GM18499 (cell line): ENCODE measurements at regions not wholly inside any gene's neighbourhood (a gene's known extent, or its start where the extent isn't known, plus 50 kb on each side); places are given as distances from the start of the nearest gene placed in this dataset.

Experiments used
- ATAC-seq: cut with Tn5 transposase; IDR thresholded peaks from one replicate; pipeline ENCODE4 v1.9.1; 2021; ENCODE audit warnings: moderate number of reproducible peaks; ENCODE audit not compliant: insufficient read depth, unreplicated experiment

- ATAC-seq, result no peak
These were observed 241.0 kb downstream of the WDR11 start for GRCh38 chr10:121091961-121092719.

DNA sequence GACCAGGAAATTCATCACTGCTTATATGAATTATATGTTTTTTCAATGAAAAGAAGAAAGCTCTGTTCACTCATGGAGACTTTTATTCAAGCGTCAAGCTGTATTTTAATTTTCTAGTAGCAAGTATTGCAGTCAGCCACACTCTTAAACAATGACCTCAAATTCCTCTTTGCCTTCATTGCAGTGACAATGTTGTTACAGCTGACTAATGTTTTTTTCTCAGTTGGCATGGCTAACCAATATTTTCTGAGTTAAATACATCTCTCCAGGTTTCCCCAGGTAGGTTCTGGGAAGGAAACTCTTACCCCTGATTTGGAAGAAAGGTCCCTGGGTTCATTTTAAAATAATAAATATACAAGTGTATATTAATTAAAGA, 241.5 kb downstream of the WDR11 start:
- ATAC-seq, result no peak

DNA sequence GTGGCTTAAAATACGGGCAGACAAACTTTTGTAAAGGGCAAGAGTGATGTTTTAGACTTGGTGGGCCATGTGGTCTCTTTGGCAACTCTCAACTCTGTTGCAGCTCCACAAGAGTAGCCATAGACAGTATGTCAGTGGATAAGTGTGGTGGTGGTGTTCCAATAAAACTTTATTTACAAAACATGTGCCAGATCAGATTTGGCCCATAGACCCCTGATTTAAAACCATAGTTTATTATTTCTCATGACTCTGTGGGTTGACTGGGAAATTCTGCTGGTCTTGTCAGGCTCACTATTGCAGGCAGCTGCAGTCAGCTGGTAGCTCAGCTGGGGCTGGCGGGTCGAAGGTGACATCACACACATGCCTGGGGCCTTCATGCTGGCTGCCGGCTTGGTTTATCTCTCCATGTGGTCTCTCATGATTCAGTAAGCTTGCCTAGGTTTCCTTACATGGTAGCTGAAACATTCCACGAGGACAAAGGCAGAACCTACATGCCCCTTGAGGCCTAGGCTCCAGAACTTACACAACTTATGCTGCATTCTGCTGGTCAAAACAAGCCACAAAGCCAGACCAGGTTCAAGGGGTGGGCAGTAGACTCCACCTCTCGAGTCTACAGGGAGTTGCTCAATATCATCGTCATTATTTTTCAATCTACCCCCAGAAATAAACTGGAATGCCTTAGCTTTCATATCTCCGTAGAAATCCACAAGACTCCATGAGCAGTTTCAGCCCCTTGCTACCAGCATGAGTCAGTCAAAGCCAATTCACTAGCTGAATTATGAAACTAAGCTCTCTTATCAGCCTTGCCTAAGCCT, 245.7 kb downstream of the WDR11 start:
- ATAC-seq, result no peak

GRCh38 chr10:121098211-121098610, 247.0 kb downstream of the WDR11 start:
- no peak for ATAC-seq

DNA sequence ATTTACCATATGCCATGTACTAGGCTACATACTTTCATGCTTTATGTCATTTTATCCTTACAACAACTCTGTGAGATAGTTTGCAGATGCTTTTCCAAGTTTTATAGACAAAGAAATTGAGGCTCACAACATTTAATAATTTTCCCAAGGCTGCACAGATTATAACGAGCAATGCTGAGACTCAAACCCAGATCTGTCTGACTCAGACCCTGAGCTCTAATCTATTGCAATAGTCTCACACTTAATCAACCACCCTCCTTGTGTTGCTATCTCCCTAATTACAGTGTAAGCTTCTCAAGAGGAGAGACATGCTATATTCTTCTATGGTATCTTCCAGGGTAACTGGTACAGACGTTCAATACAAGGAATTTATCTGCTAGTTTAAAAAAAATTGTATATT, 247.6 kb downstream of the WDR11 start:
- no peak for ATAC-seq

DNA sequence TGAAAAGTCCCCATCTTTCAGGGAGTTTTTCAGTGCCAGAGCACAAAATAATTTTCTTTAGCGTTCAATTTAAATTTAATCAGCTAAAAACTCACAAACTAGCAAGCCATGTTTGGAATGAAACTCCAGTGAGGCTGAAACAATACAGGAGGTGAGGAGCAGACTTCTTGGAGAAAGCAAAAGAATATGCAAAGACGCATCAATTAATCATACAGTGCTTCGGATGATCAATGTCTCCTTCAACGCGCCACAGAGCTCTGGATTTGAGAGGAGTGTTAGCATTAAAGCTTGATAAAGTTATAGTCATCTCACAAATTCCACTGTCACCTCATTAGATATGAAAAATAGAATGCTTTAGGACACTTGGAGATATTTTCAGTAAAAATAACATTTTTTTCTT, 248.0 kb downstream of the WDR11 start:
- ATAC-seq, result no peak

GRCh38 chr10:121099592-121099991, 248.4 kb downstream of the WDR11 start:
- ATAC-seq, result no peak

DNA sequence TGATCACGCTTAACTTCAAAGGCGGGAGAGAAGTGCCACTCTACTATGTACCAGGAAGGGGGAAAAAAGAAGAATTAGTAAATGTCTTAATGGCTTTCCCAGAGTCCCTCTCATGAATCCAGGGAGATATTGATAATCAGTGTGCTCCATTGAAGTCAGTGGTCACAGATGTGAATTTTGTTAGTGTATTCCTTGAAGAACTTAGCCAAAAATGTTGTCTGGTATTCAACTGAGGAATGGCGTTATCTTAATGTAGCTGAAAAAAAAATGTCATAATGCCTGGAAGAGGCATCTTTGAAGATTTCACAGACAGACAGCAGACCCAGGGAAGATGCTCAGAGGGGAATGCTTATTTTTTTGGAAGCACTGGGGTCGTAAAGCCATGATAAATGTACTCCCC, 250.4 kb downstream of the WDR11 start:
- no peak for ATAC-seq

DNA sequence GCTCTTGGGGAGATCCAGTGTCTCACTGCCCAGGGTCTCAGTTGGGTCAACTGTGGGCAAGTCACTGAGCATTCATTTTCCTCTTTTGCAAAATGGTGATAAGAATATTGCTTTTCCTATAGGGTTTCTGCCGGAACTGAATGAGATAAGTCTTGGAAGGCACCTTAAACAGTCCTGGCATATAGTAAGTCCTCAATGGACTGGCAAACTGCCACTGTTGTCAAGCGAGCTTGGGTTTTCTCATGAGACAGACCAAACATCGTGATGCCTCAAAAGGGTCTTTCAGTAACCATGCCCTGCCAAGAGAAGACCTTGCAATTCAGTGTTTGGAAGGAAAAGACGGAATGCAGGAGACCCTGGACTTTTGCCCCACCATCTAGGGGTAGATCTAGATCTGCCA, 251.5 kb downstream of the WDR11 start:
- no peak for ATAC-seq

DNA sequence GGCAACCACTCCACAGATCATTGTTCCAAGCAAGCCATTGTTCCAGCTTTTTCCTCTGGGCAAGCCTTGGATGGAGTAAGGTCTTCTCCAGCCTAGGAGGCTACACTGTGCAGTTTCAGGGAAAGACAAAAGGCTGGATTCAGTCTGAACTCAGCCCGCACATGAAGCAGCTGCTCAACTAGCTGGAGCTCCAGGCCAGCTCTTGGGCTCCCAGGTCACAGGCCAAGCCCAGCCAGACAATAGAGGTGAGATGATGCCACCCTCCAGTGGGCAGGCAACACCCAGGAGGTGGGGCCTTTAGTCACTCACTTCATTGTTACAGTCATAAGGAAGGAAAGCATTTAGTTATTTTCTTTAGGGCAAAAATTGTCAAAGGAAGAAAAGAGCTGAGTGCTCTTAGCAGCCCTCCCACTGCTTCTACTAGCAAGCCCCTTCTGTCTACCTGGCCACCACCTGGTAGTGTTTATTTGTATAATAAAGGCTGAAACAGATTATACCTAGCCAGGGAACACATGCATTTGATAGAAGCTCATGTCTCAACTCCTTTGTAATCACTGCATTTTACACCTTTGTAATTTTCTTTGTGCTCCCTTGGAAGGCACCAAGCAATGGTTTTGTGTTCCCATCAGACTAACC, 253.4 kb downstream of the WDR11 start:
- ATAC-seq, result no peak

DNA sequence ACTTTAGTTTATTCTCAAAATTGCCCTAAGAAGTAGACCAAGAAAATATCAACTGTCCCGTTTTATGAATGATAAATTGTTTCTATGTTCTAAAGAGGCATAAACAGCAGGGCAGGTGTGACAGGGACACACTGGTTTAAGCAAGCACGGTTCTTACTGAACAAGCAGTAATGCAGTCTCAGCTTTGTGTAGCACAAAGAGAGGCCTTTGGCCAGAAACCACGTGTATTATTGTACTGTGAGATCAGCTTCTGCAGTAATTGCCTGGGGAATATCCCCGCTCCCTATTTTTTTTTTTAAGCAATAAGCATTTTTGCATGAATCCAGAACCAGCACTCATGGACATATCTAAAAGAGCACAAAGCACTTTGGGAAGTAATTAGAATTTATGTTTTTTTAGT, 255.4 kb downstream of the WDR11 start:
- no peak for ATAC-seq

- ATAC-seq, result no peak
These were observed 256.9 kb downstream of the WDR11 start for GRCh38 chr10:121108051-121108450.

GRCh38 chr10:121110369-121110768, 259.2 kb downstream of the WDR11 start:
- ATAC-seq, result no peak

DNA sequence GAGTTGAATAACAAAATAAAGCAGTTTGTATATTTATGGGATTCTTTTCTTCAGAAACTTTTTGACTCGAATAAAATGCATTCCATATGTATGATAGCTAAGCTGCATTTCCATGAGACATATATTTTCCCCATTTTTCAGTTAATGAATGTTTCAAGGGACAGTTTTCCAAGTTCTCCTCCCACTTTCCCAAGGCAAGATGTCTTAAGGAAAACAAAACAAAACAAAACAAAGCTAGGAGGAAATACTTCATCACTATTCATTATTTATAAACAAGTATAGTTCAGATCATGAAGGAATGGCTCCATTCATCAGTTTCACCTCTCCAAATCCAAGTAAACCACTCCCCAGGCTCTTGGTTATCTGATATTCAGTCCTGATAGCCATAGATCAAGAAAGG, 261.0 kb downstream of the WDR11 start:
- no peak for ATAC-seq

GRCh38 chr10:121112579-121113384, 261.6 kb downstream of the WDR11 start:
- no peak for ATAC-seq

- ATAC-seq, result no peak
These were observed 262.2 kb downstream of the WDR11 start for GRCh38 chr10:121113385-121113696.

- ATAC-seq, result no peak
These were observed 262.7 kb downstream of the WDR11 start for GRCh38 chr10:121113911-121114310.

GRCh38 chr10:121115154-121115553, 264.0 kb downstream of the WDR11 start:
- no peak for ATAC-seq

GRCh38 chr10:121121462-121121861, 270.3 kb downstream of the WDR11 start:
- no peak for ATAC-seq

- ATAC-seq, result no peak
These were observed 276.2 kb downstream of the WDR11 start for GRCh38 chr10:121127151-121127906.
